ENCODE measurements at regions not wholly inside any gene's neighbourhood (a gene's known extent, or its start where the extent isn't known, plus 50 kb on each side); places are given as distances from the start of the nearest gene placed in this dataset.

DNA sequence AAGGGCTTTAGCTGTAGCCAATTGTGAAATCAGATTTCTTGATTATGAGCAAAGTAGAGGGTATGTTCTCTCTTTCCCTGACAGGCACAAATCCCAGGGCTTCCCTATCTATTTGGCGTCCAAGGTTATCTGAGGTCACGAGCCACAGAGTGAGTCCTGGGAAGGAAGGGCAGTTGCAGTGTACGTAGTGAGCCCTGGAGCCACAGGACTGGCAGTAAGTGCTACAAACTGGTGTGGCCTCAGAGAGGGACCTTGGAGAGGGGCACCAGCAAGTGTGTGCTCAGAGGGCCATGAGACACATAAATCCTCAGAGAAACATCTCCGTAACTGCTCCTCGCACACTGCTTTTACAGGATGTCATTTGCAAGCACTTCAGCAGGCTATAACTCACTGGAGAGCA lies 115.5 kb upstream of the SH3BP4 start:
- no peak overlapping the region for H3K4me3 ChIP-seq (ENCODE audit: low read length)
- no peak for TF ChIP-seq CTCF (conservative IDR thresholded peaks at IDR 0.05; ENCODE audit: low read length)
- no peak for DNase-seq (ENCODE audit: low read depth)

DNA sequence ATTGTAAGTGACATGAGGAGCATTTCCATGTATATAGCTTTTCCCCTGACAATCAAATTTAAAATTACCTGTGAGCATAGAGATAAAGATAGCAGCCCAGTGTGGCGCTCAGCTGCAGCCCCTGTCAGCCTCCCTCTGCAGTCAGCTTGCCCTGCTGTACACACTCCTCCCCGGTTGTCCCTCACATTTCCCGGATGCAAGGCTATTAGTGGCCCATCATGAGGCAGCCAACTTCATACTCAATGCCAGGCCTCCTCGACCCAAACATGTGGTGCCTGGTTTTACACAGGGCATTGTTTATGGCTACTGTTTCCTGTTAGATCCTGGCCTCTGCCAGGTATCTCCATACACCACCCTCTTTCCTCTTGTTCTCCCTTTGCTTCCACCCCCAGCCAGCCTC lies 116.1 kb upstream of the SH3BP4 start:
- DNase-seq (ENCODE audit: low read depth) = no peak
- TF ChIP-seq CTCF (conservative IDR thresholded peaks at IDR 0.05; ENCODE audit: low read length) = no peak
- no peak overlapping the region for H3K4me3 ChIP-seq (ENCODE audit: low read length)

- TF ChIP-seq CTCF (conservative IDR thresholded peaks at IDR 0.05; ENCODE audit: low read length) = no peak
- no peak for DNase-seq (ENCODE audit: low read depth)
- no peak overlapping the region for H3K4me3 ChIP-seq (ENCODE audit: low read length)
Measured at GRCh38 chr2:234834228-234834923, 117.4 kb upstream of the SH3BP4 start.

- no peak for DNase-seq (ENCODE audit: low read depth)
- TF ChIP-seq CTCF (conservative IDR thresholded peaks at IDR 0.05; ENCODE audit: low read length) = no peak
- no peak overlapping the region for H3K4me3 ChIP-seq (ENCODE audit: low read length)
Measured at GRCh38 chr2:234830853-234831252, 121.0 kb upstream of the SH3BP4 start.

- H3K4me3 ChIP-seq (ENCODE audit: low read length) = no peak overlapping the region
- no peak for TF ChIP-seq CTCF (conservative IDR thresholded peaks at IDR 0.05; ENCODE audit: low read length)
- DNase-seq (ENCODE audit: low read depth) = no peak
Measured at GRCh38 chr2:234829074-234829455, 122.8 kb upstream of the SH3BP4 start.

- no peak for DNase-seq (ENCODE audit: low read depth)
- H3K4me3 ChIP-seq (ENCODE audit: low read length) = no peak overlapping the region
- no peak for TF ChIP-seq CTCF (conservative IDR thresholded peaks at IDR 0.05; ENCODE audit: low read length)
Measured at GRCh38 chr2:234828382-234829073, 123.3 kb upstream of the SH3BP4 start.
